HepG2 (cell line): ENCODE measurements at regions not wholly inside any gene's neighbourhood (a gene's known extent, or its start where the extent isn't known, plus 50 kb on each side); places are given as distances from the start of the nearest gene placed in this dataset.

Experiments used
- ATAC-seq: fragments of 200-7000 bp; cut with Tn5 transposase; 3 replicates; pipeline ENCODE4 v1.9.1; 2020; ENCODE audit warnings: mild to moderate bottlenecking, moderate library complexity
- BruUV-seq: library from RNA; stranded (reverse); fragments of 400-500 nt; replicated peaks from 2 replicates; lab custom pipeline; 2021; lab: Mats Ljungman, UMichigan
- CTCF ChIA-PET: fragments of 300-600 bp; formaldehyde crosslinking; extraction: SDS; loops from one replicate; lab custom pipeline; 2021; ENCODE audit warnings: low total read pairs, inconsistent platforms, low intra/inter-chr PET ratio; lab: Yijun Ruan, JAX
- POLR2A ChIA-PET: fragments of 350-600 bp; sonication (Branson Sonifier 250); formaldehyde crosslinking; loops from one replicate; lab custom pipeline; 2020; ENCODE audit warnings: antibody characterized with exemption, inconsistent platforms; lab: Yijun Ruan, JAX
- DNase-seq: peaks from one replicate; pipeline ENCODE4 v3.0.0-alpha.2; 2015; ENCODE audit warnings: low spot score
- FAIRE-seq: peaks from 3 replicates; lab custom pipeline; 2011; peaks lifted over from hg19 to GRCh38; lab: Jason Lieb, UNC
- H2AFZ ChIP-seq: one replicate; pipeline ENCODE4 v1.6.1; 2011; ENCODE audit warnings: low read length, inconsistent platforms
- H3K27ac ChIP-seq: fragments of 300-600 bp; 3 replicates; pipeline ENCODE4 v1.8.0; 2011; ENCODE audit warnings: mixed run types, mild to moderate bottlenecking, mixed read lengths, low read length, inconsistent platforms; ENCODE audit not compliant: insufficient read depth; ENCODE audit errors: extremely low read length
- H3K27me3 ChIP-seq, 2 experiments: fragments of 200-600 bp in 1 of 2; 2 replicates in 1 of 2; 3 replicates in 1 of 2; pipeline versions ENCODE4 v1.6.0 to v1.8.0; 2011; ENCODE audit warnings: low read length in 2 of 2, mild to moderate bottlenecking in 2 of 2, moderate library complexity in 2 of 2, inconsistent platforms in 1 of 2; ENCODE audit not compliant: insufficient read depth in 2 of 2, control insufficient read depth in 1 of 2
- H3K36me3 ChIP-seq, 2 experiments: fragments of 200-600 bp in 1 of 2; replicated peaks in 1 of 2; 2 replicates in 1 of 2; 3 replicates in 1 of 2; pipeline versions ENCODE4 v1.5.1 to v1.8.0; 2011; ENCODE audit warnings: low read length in 2 of 2, inconsistent platforms in 1 of 2; ENCODE audit not compliant: insufficient read depth in 2 of 2, control insufficient read depth in 1 of 2
- H3K4me1 ChIP-seq: 2 replicates; pipeline ENCODE4 v1.5.1; 2012; ENCODE audit warnings: low read length, inconsistent platforms; ENCODE audit not compliant: insufficient read depth
- H3K4me2 ChIP-seq: 2 replicates; pipeline ENCODE4 v1.6.0; 2011; ENCODE audit warnings: low read depth, low read length, inconsistent platforms
- H3K4me3 ChIP-seq, 3 experiments: fragments of 200-600 bp in 1 of 3; sonication (generic), shearing (Covaris generic) in 1 of 3; replicated peaks in 1 of 3; 2 replicates each; pipeline ENCODE4 v1.5.1; 2011 to 2016; ENCODE audit warnings: low read length in 3 of 3, inconsistent platforms in 2 of 3, low read depth in 2 of 3, mild to moderate bottlenecking in 2 of 3, control low read depth in 1 of 3, mixed read lengths in 1 of 3; ENCODE audit not compliant: insufficient read depth in 1 of 3
- H3K79me2 ChIP-seq: one replicate; pipeline ENCODE4 v1.6.1; 2011; ENCODE audit warnings: low read length, inconsistent platforms; ENCODE audit not compliant: insufficient read depth
- H3K9ac ChIP-seq: 2 replicates; pipeline ENCODE4 v1.6.0; 2011; ENCODE audit warnings: mild to moderate bottlenecking, low read depth, low read length, inconsistent platforms; ENCODE audit not compliant: insufficient read depth
- H3K9me3 ChIP-seq: 2 replicates; pipeline ENCODE4 v1.5.1; 2012; ENCODE audit warnings: mild to moderate bottlenecking, low read length
- H4K20me1 ChIP-seq: 2 replicates; pipeline ENCODE4 v1.6.0; 2011; ENCODE audit warnings: inconsistent platforms, mild to moderate bottlenecking, low read length, moderate library complexity; ENCODE audit not compliant: insufficient read depth
- HOXA7 ChIP-seq: sonication (generic); formaldehyde crosslinking; IDR thresholded peaks from 2 replicates; pipeline ENCODE4 v1.8.1; 2022; ENCODE audit warnings: mild to moderate bottlenecking, missing genetic modification reagents, moderate library complexity
- NFE2 ChIP-seq: sonication (generic); formaldehyde crosslinking; IDR thresholded peaks from 2 replicates; pipeline ENCODE4 v1.4.0; 2020; ENCODE audit warnings: missing genetic modification reagents
- NKX3-1 ChIP-seq: sonication (generic); formaldehyde crosslinking; IDR thresholded peaks from 2 replicates; pipeline ENCODE4 v1.5.0; 2020; ENCODE audit warnings: missing genetic modification reagents
- SNRNP70 ChIP-seq: fragments of 200-400 bp; formaldehyde crosslinking; IDR thresholded peaks from 2 replicates; pipeline ENCODE4 v1.6.1; 2017; ENCODE audit warnings: mild to moderate bottlenecking, low read depth, low read length, moderate library complexity
- ZNF737 ChIP-seq: sonication (generic); formaldehyde crosslinking; IDR thresholded peaks from 2 replicates; pipeline ENCODE4 v1.5.0; 2020; ENCODE audit warnings: missing genetic modification reagents, mild to moderate bottlenecking, borderline replicate concordance
- WGBS: methylation state at CpG from one replicate; pipeline ENCODE4 v1.1.6; 2017; ENCODE audit warnings: low lambda C conversion rate; 5-methylcytosine and 5-hydroxymethylcytosine counted together
- in situ Hi-C: cut with HindIII; loops from 2 replicates; pipeline ENCODE4 v1.10.0; 2017; ENCODE audit warnings: low pct_unique_long_range_greater_than_20kb; ENCODE audit not compliant: extremely low pct_ligation_motif_present
- intact Hi-C: fragments of 100-400 bp; cut with micrococcal nuclease; formaldehyde crosslinking; loops from one replicate; pipeline ENCODE4 v1.10.0; 2022; ENCODE audit not compliant: unreplicated experiment
- TF ChIP-seq, protein P1 (sequence below): sonication (generic); formaldehyde crosslinking; IDR thresholded peaks from 2 replicates; pipeline ENCODE4 v1.9.0; 2021; ENCODE audit warnings: missing genetic modification reagents, borderline replicate concordance
- TF ChIP-seq, protein P2 (sequence below): sonication (generic); formaldehyde crosslinking; IDR thresholded peaks from 2 replicates; pipeline ENCODE4 v1.5.0; 2020; ENCODE audit warnings: missing genetic modification reagents
- TF ChIP-seq, protein P3 (sequence below): sonication (generic); formaldehyde crosslinking; IDR thresholded peaks from 2 replicates; pipeline ENCODE4 v1.5.0; 2020; ENCODE audit warnings: missing genetic modification reagents
- TF ChIP-seq, protein P4 (sequence below): sonication (generic); formaldehyde crosslinking; IDR thresholded peaks from 2 replicates; pipeline ENCODE4 v1.8.0; 2022; ENCODE audit warnings: missing genetic modification reagents, mild to moderate bottlenecking, moderate library complexity, borderline replicate concordance

DNA sequence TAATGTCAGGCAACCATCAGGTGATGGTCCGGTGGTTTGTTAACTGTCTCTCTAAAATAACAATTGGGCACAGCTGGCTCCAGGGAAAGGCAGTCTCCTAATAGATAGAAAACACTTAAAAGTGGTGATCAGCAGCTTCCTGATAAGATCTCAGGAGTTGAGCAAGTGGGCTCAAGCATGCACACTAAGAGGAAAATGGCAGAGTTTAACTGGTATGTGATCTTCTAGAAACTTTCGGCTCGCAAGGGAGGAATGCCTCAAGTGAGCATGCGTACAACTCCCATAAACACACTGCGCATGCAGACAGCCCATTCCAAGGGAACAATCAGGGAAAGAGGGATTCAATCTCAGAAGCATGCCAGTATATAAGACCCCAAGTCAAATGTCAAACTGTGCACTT, 52.2 kb upstream of the VTCN1 start:
- BruUV-seq, result no TSS peak
- H3K9ac ChIP-seq, result no peak overlapping the region
- peaks cover 14% of the 10 kb centered on the region; the same call in 1 of the 2 replicates for H3K9me3 ChIP-seq
- no peak overlapping the region for H3K4me2 ChIP-seq
- no peaks in the 10 kb centered on the region for H4K20me1 ChIP-seq
- 98% methylated on average over 5 of the region's 5 CpGs for WGBS
- ATAC-seq (no peak), FAIRE-seq (no peak), DNase-seq (no peak)
- H3K79me2 ChIP-seq, result no peaks in the 10 kb centered on the region
- ChIA-PET CTCF (no interaction called here), POLR2A (no interaction called here)
- H3K36me3 ChIP-seq, result no peaks in the 10 kb centered on the region
- no peak for TF ChIP-seq ZNF737 (CRISPR knock-in tag)
- TF ChIP-seq NKX3-1 (CRISPR knock-in tag), result no peak
- TF ChIP-seq, protein P1, sequence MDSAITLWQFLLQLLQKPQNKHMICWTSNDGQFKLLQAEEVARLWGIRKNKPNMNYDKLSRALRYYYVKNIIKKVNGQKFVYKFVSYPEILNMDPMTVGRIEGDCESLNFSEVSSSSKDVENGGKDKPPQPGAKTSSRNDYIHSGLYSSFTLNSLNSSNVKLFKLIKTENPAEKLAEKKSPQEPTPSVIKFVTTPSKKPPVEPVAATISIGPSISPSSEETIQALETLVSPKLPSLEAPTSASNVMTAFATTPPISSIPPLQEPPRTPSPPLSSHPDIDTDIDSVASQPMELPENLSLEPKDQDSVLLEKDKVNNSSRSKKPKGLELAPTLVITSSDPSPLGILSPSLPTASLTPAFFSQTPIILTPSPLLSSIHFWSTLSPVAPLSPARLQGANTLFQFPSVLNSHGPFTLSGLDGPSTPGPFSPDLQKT (CRISPR knock-in tag), result no peak
- TF ChIP-seq, protein P2, sequence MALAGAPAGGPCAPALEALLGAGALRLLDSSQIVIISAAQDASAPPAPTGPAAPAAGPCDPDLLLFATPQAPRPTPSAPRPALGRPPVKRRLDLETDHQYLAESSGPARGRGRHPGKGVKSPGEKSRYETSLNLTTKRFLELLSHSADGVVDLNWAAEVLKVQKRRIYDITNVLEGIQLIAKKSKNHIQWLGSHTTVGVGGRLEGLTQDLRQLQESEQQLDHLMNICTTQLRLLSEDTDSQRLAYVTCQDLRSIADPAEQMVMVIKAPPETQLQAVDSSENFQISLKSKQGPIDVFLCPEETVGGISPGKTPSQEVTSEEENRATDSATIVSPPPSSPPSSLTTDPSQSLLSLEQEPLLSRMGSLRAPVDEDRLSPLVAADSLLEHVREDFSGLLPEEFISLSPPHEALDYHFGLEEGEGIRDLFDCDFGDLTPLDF (CRISPR knock-in tag), result no peak
- no peak for TF ChIP-seq HOXA7 (CRISPR knock-in tag)
- TF ChIP-seq, protein P3, sequence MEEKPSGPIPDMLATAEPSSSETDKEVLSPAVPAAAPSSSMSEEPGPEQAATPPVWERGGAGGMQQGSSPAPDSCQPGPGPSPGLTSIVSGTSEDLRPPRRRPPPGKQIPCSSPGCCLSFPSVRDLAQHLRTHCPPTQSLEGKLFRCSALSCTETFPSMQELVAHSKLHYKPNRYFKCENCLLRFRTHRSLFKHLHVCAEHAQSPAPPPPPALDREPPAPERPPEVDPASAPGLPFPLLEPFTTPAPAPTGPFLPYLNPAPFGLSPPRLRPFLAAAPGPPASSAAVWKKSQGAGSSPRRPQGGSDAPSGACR, result no peak
- no peak for TF ChIP-seq SNRNP70
- TF ChIP-seq, protein P4, sequence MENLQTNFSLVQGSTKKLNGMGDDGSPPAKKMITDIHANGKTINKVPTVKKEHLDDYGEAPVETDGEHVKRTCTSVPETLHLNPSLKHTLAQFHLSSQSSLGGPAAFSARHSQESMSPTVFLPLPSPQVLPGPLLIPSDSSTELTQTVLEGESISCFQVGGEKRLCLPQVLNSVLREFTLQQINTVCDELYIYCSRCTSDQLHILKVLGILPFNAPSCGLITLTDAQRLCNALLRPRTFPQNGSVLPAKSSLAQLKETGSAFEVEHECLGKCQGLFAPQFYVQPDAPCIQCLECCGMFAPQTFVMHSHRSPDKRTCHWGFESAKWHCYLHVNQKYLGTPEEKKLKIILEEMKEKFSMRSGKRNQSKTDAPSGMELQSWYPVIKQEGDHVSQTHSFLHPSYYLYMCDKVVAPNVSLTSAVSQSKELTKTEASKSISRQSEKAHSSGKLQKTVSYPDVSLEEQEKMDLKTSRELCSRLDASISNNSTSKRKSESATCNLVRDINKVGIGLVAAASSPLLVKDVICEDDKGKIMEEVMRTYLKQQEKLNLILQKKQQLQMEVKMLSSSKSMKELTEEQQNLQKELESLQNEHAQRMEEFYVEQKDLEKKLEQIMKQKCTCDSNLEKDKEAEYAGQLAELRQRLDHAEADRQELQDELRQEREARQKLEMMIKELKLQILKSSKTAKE (CRISPR knock-in tag), result no peak
- TF ChIP-seq NFE2 (CRISPR knock-in tag), result no peak
- intact Hi-C loops, result no loop called here
- 0 out of 2 replicates have a peak, but pooled peaks cover 5% of the 10 kb centered on the region for H3K4me1 ChIP-seq
- H3K4me3 ChIP-seq, result no peak overlapping the region
- no peak overlapping the region for H3K27ac ChIP-seq
- in situ Hi-C loops, result no loop called here
- H2AFZ ChIP-seq, result no peak overlapping the region
- H3K27me3 ChIP-seq, result no peaks in the 10 kb centered on the region
